ENCODE measurements at regions not wholly inside any gene's neighbourhood (a gene's known extent, or its start where the extent isn't known, plus 50 kb on each side); places are given as distances from the start of the nearest gene placed in this dataset.

- no peak overlapping the region for H3K4me3 ChIP-seq (ENCODE audit: low read depth, low read length)
- in situ Hi-C loops (cut with HindIII; ENCODE audit: low sequenced_read_pairs) = no loop called here
- no peak for TF ChIP-seq CTCF (IDR thresholded peaks at IDR 0.05; ENCODE audit: low read depth, low read length, missing control alignments)
- DNase-seq (ENCODE audit: low read depth) = no peak
Measured at GRCh38 chr17:63274146-63274545, 172.0 kb downstream of the CYB561 start.

- DNase-seq (ENCODE audit: low read depth) = peak; percentile 94
- H3K4me3 ChIP-seq (ENCODE audit: low read depth, low read length) = no peak overlapping the region
- in situ Hi-C loops (cut with HindIII; ENCODE audit: low sequenced_read_pairs) = no loop called here
- TF ChIP-seq CTCF (IDR thresholded peaks at IDR 0.05; ENCODE audit: low read depth, low read length, missing control alignments) = no peak
Measured at GRCh38 chr17:63275318-63275970, 170.7 kb downstream of the CYB561 start.

GRCh38 chr17:63275971-63276745 lies 169.9 kb downstream of the CYB561 start:
- in situ Hi-C loops (cut with HindIII; ENCODE audit: low sequenced_read_pairs) = no loop called here
- H3K4me3 ChIP-seq (ENCODE audit: low read depth, low read length) = no peak overlapping the region
- no peak for TF ChIP-seq CTCF (IDR thresholded peaks at IDR 0.05; ENCODE audit: low read depth, low read length, missing control alignments)
- DNase-seq (ENCODE audit: low read depth) = no peak

DNA sequence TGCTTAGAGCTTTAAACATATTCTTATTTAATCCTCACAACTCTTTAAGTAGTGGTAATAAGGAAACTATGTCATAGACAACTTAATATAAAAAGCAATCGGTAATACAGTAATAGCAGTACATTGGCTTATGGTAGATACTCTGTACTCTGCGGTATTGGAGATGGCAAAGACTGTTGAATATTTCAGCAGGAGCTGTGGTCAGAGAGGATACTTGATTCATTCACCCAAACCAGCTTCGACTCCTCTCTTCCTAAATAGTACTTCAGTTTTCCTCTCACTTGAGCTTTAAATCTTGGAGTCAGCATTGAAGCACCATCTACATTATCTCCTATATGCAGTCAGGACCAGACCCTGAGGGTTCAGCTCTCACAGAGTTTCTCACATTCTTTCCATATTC lies 169.3 kb downstream of the CYB561 start:
- TF ChIP-seq CTCF (IDR thresholded peaks at IDR 0.05; ENCODE audit: low read depth, low read length, missing control alignments) = no peak
- DNase-seq (ENCODE audit: low read depth) = no peak
- in situ Hi-C loops (cut with HindIII; ENCODE audit: low sequenced_read_pairs) = no loop called here
- no peak overlapping the region for H3K4me3 ChIP-seq (ENCODE audit: low read depth, low read length)

DNA sequence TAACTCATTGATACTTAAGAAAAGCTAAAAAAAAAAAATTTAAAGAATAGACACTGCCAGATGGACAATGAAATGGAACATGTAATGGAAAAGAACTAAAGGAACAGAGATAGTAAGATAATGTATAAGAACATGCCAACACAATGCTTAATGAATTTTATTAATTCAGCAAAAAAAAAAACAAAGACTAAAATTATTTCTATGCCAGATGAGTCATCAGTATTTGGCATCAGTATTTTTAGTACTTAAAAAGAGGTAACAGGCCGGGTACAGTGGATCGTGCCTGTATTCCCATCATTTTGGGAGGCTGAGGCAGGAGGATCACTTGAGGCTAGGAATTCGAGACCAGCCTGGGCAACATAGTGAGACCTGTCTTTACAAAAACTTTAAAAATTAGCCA lies 168.5 kb downstream of the CYB561 start:
- TF ChIP-seq CTCF (IDR thresholded peaks at IDR 0.05; ENCODE audit: low read depth, low read length, missing control alignments) = no peak
- no peak overlapping the region for H3K4me3 ChIP-seq (ENCODE audit: low read depth, low read length)
- DNase-seq (ENCODE audit: low read depth) = no peak
- in situ Hi-C loops (cut with HindIII; ENCODE audit: low sequenced_read_pairs) = no loop called here

- no peak overlapping the region for H3K4me3 ChIP-seq (ENCODE audit: low read depth, low read length)
- no peak for DNase-seq (ENCODE audit: low read depth)
- TF ChIP-seq CTCF (IDR thresholded peaks at IDR 0.05; ENCODE audit: low read depth, low read length, missing control alignments) = no peak
- in situ Hi-C loops (cut with HindIII; ENCODE audit: low sequenced_read_pairs) = no loop called here
Measured at GRCh38 chr17:63278728-63279442, 167.2 kb downstream of the CYB561 start.
